C4-2B (cell line): ENCODE measurements at regions not wholly inside any gene's neighbourhood (a gene's known extent, or its start where the extent isn't known, plus 50 kb on each side); places are given as distances from the start of the nearest gene placed in this dataset.

ENCODE experiments used
- ZFX ChIP-seq: fragments of 450-650 bp; IDR thresholded peaks from 2 replicates; pipeline ENCODE4 v1.6.1; 2017
- TF ChIP-seq, protein P1 (sequence below): fragments of 450-650 bp; conservative IDR thresholded peaks from 2 replicates; pipeline ENCODE4 v1.5.1; 2017; ENCODE audit warnings: mild to moderate bottlenecking

- TF ChIP-seq, protein P1, sequence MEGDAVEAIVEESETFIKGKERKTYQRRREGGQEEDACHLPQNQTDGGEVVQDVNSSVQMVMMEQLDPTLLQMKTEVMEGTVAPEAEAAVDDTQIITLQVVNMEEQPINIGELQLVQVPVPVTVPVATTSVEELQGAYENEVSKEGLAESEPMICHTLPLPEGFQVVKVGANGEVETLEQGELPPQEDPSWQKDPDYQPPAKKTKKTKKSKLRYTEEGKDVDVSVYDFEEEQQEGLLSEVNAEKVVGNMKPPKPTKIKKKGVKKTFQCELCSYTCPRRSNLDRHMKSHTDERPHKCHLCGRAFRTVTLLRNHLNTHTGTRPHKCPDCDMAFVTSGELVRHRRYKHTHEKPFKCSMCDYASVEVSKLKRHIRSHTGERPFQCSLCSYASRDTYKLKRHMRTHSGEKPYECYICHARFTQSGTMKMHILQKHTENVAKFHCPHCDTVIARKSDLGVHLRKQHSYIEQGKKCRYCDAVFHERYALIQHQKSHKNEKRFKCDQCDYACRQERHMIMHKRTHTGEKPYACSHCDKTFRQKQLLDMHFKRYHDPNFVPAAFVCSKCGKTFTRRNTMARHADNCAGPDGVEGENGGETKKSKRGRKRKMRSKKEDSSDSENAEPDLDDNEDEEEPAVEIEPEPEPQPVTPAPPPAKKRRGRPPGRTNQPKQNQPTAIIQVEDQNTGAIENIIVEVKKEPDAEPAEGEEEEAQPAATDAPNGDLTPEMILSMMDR, result no peak
- TF ChIP-seq ZFX, result no peak
Measured at GRCh38 chr6:86255973-86256372, 613.3 kb upstream of the SYNCRIP start.
